Common myeloid progenitor, CD34-positive (primary cell): ENCODE measurements at regions not wholly inside any gene's neighbourhood (a gene's known extent, or its start where the extent isn't known, plus 50 kb on each side); places are given as distances from the start of the nearest gene placed in this dataset.

ENCODE experiments used
- CTCF ChIA-PET: fragments of 350-600 bp; sonication (Branson Sonifier 250); formaldehyde crosslinking; loops from one replicate; lab custom pipeline; 2021; ENCODE audit warnings: antibody characterized with exemption; lab: Charles Lee
- POLR2A ChIA-PET: fragments of 350-600 bp; sonication (Branson Sonifier 250); formaldehyde crosslinking; loops from one replicate; lab custom pipeline; 2021; ENCODE audit warnings: antibody characterized with exemption; lab: Charles Lee
- DNase-seq, 3 donors: peaks; one replicate each; pipeline versions ENCODE4 v3.0.0 to v3.0.0-alpha.2; 2013
- H3K27ac ChIP-seq, 2 experiments: 1 replicate in 1 of 2; 2 replicates in 1 of 2; pipeline ENCODE4 v1.7.0; 2013; ENCODE audit warnings: inconsistent platforms in 2 of 2, low read length in 2 of 2, mild to moderate bottlenecking in 2 of 2, low read depth in 1 of 2, moderate library complexity in 1 of 2; ENCODE audit not compliant: severe bottlenecking in 2 of 2, insufficient read depth in 1 of 2, poor library complexity in 1 of 2
- H3K27me3 ChIP-seq, 5 experiments: replicated peaks in 2 of 5; 1 replicate in 3 of 5; 2 replicates in 2 of 5; pipeline versions ENCODE4 v1.6.1 to v1.7.0; 2013; ENCODE audit warnings: low read length in 4 of 5, mild to moderate bottlenecking in 2 of 5, moderate library complexity in 2 of 5, inconsistent platforms in 1 of 5; ENCODE audit not compliant: insufficient read depth in 5 of 5, control insufficient read depth in 4 of 5
- H3K36me3 ChIP-seq, 4 experiments: 1 replicate in 2 of 4; 2 replicates in 2 of 4; pipeline versions ENCODE4 v1.6.1 to v1.7.0; 2013; ENCODE audit warnings: low read length in 3 of 4, control low read depth in 1 of 4, mild to moderate bottlenecking in 1 of 4; ENCODE audit not compliant: control insufficient read depth in 4 of 4, insufficient read depth in 4 of 4
- H3K4me1 ChIP-seq, 4 experiments: 1 replicate in 3 of 4; 2 replicates in 1 of 4; pipeline versions ENCODE4 v1.6.1 to v1.7.1; 2013; ENCODE audit warnings: low read length in 3 of 4, mild to moderate bottlenecking in 3 of 4, control low read depth in 1 of 4, inconsistent platforms in 1 of 4, moderate library complexity in 1 of 4; ENCODE audit not compliant: control insufficient read depth in 4 of 4, insufficient read depth in 4 of 4; ENCODE audit errors: control extremely low read depth in 1 of 4
- H3K4me3 ChIP-seq, 7 experiments: 1 replicate in 4 of 7; 2 replicates in 3 of 7; pipeline versions ENCODE4 v1.5.1 to v1.7.0; 2013; ENCODE audit warnings: mild to moderate bottlenecking in 7 of 7, low read length in 6 of 7, moderate library complexity in 6 of 7, inconsistent platforms in 2 of 7, low read depth in 2 of 7, control low read depth in 1 of 7; ENCODE audit not compliant: insufficient read depth in 4 of 7, control insufficient read depth in 1 of 7; ENCODE audit errors: extremely low read depth in 1 of 7
- H3K9me3 ChIP-seq, 5 experiments: 1 replicate in 4 of 5; 2 replicates in 1 of 5; pipeline versions ENCODE4 v1.6.1 to v1.7.1; 2013; ENCODE audit warnings: low read length in 4 of 5, mild to moderate bottlenecking in 2 of 5, inconsistent platforms in 1 of 5, low read depth in 1 of 5, moderate library complexity in 1 of 5; ENCODE audit not compliant: control insufficient read depth in 4 of 5, insufficient read depth in 2 of 5; ENCODE audit errors: control extremely low read depth in 1 of 5
- WGBS: methylation state at CpG from one replicate; pipeline ENCODE4 v1.1.5; 2013; ENCODE audit not compliant: insufficient coverage; 5-methylcytosine and 5-hydroxymethylcytosine counted together

GRCh38 chr3:166471074-166471767 is 634.0 kb upstream of the BCHE start:
- H3K36me3 ChIP-seq = no peaks in the 10 kb centered on the region
- no peak overlapping the region for H3K27ac ChIP-seq
- no peaks in the 10 kb centered on the region for H3K4me1 ChIP-seq
- no peaks in the 10 kb centered on the region for H3K27me3 ChIP-seq
- H3K4me3 ChIP-seq = no peak overlapping the region
- WGBS = no CpG with 5 or more reads among the region's 4 CpGs
- DNase-seq = no peak
- H3K9me3 ChIP-seq = peaks cover 0 to 3% (median 0%) of the 10 kb centered on the region in 5 experiments
- POLR2A ChIA-PET = no interaction called here
- CTCF ChIA-PET = no interaction called here

GRCh38 chr3:166462891-166463470 is 625.8 kb upstream of the BCHE start:
- Histone ChIP-seq H3K9me3 (no peaks in the 10 kb centered on the region), H3K27me3 (no peaks in the 10 kb centered on the region), H3K36me3 (no peaks in the 10 kb centered on the region), H3K4me1 (no peaks in the 10 kb centered on the region), H3K27ac (no peak overlapping the region), H3K4me3 (no peak overlapping the region)
- ChIA-PET CTCF (no interaction called here), POLR2A (no interaction called here)
- no peak for DNase-seq
- 100% methylated on average over 1 of the region's 2 CpGs for WGBS

- ChIA-PET POLR2A (no interaction called here), CTCF (no interaction called here)
- 100% methylated on average over 2 of the region's 2 CpGs for WGBS
- no peaks in the 10 kb centered on the region for H3K4me1 ChIP-seq
- H3K9me3 ChIP-seq = no peaks in the 10 kb centered on the region
- no peaks in the 10 kb centered on the region for H3K36me3 ChIP-seq
- H3K27ac ChIP-seq = no peak overlapping the region
- DNase-seq = no peak
- no peak overlapping the region for H3K4me3 ChIP-seq
- no peaks in the 10 kb centered on the region for H3K27me3 ChIP-seq
Observed at GRCh38 chr3:166461626-166462025, 624.4 kb upstream of the BCHE start.

- POLR2A ChIA-PET = no interaction called here
- Histone ChIP-seq H3K27ac (no peak overlapping the region), H3K9me3 (no peaks in the 10 kb centered on the region), H3K36me3 (no peaks in the 10 kb centered on the region), H3K4me1 (no peaks in the 10 kb centered on the region), H3K27me3 (no peaks in the 10 kb centered on the region), H3K4me3 (no peak overlapping the region)
- CTCF ChIA-PET = no interaction called here
- no peak for DNase-seq
- WGBS = no CpG with 5 or more reads among the region's 3 CpGs
Observed at GRCh38 chr3:166457382-166457781, 620.2 kb upstream of the BCHE start.

DNA sequence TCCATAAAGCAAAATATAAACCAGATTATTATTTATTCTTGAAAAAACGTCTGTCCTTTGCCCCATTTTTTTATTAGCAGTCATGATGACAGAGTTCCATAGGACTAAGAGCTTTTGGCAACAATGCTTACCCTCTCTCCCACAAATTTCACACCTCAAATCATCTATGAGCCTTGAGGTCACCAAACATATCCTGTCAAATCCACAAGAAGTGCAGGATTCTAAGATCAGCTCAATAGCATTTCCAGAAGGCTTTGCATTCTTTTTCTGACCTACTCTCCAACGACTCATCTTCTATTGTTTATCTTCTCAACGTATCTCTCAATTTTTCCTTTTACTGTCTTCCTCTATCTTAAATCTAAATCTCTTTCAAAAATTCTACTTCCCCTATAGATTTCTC is 619.1 kb upstream of the BCHE start:
- POLR2A ChIA-PET = interaction anchor here (0.6 kb wide), 1 partner anchor 12 kb away, joined by 3 read pairs; no protein-coding TSS in a partner anchor
- no peaks in the 10 kb centered on the region for H3K9me3 ChIP-seq
- 94% methylated on average over 2 of the region's 3 CpGs for WGBS
- CTCF ChIA-PET = no interaction called here
- no peaks in the 10 kb centered on the region for H3K4me1 ChIP-seq
- H3K27me3 ChIP-seq = no peaks in the 10 kb centered on the region
- H3K36me3 ChIP-seq = no peaks in the 10 kb centered on the region
- DNase-seq = no peak
- H3K4me3 ChIP-seq = no peak overlapping the region
- H3K27ac ChIP-seq = no peak overlapping the region

- Histone ChIP-seq H3K27ac (no peak overlapping the region), H3K4me3 (no peak overlapping the region), H3K36me3 (no peaks in the 10 kb centered on the region), H3K27me3 (no peaks in the 10 kb centered on the region), H3K9me3 (no peaks in the 10 kb centered on the region), H3K4me1 (no peaks in the 10 kb centered on the region)
- DNase-seq = no peak
- POLR2A ChIA-PET = no interaction called here
- CTCF ChIA-PET = no interaction called here
- no CpG with 5 or more reads among the region's 3 CpGs for WGBS
Observed at GRCh38 chr3:166455744-166456143, 618.5 kb upstream of the BCHE start.

- ChIA-PET POLR2A (no interaction called here), CTCF (no interaction called here)
- WGBS = no CpG with 5 or more reads among the region's 1 CpG
- Histone ChIP-seq H3K36me3 (no peaks in the 10 kb centered on the region), H3K4me1 (no peaks in the 10 kb centered on the region), H3K27me3 (no peaks in the 10 kb centered on the region), H3K27ac (no peak overlapping the region), H3K4me3 (no peak overlapping the region), H3K9me3 (no peaks in the 10 kb centered on the region)
- no peak for DNase-seq
Observed at GRCh38 chr3:166453478-166453877, 616.3 kb upstream of the BCHE start.
